Heart right ventricle (tissue), 16 donors: ENCODE measurements at regions not wholly inside any gene's neighbourhood (a gene's known extent, or its start where the extent isn't known, plus 50 kb on each side); places are given as distances from the start of the nearest gene placed in this dataset.

Experiments used
- ATAC-seq, 8 donors: fragments of 200-7000 bp; cut with Tn5 transposase; one replicate each; pipeline ENCODE4 v1.9.1; 2020; ENCODE audit warnings: mild to moderate bottlenecking in 8 of 8, moderate library complexity in 8 of 8, moderate number of reproducible peaks in 1 of 8
- DNase-seq, 2 donors: peaks; one replicate each; pipeline ENCODE4 v3.0.0-alpha.2; 2020
- H3K27ac ChIP-seq, 10 donors: fragments of 200-600 bp; sonication (generic) in 2 of 10; one replicate each; pipeline versions ENCODE4 v1.5.0 to v1.8.0; 2020 to 2022; ENCODE audit warnings: mild to moderate bottlenecking in 3 of 10
- H3K27me3 ChIP-seq, 7 donors: fragments of 200-600 bp; one replicate each; pipeline ENCODE4 v1.8.0; 2021 to 2022; ENCODE audit warnings: mild to moderate bottlenecking in 2 of 7
- H3K36me3 ChIP-seq, 9 donors: fragments of 200-600 bp; sonication (generic) in 1 of 9; one replicate each; pipeline versions ENCODE4 v1.5.0 to v1.8.0; 2020 to 2022; ENCODE audit warnings: mild to moderate bottlenecking in 2 of 9
- H3K4me1 ChIP-seq, 9 donors: fragments of 200-600 bp; sonication (generic) in 1 of 9; one replicate each; pipeline versions ENCODE4 v1.5.0 to v1.8.0; 2020 to 2022; ENCODE audit warnings: mild to moderate bottlenecking in 4 of 9
- H3K4me3 ChIP-seq, 10 donors: fragments of 200-600 bp; sonication (generic) in 2 of 10; one replicate each; pipeline versions ENCODE4 v1.5.0 to v1.8.0; 2020 to 2022; ENCODE audit warnings: mild to moderate bottlenecking in 7 of 10, moderate library complexity in 2 of 10
- H3K9me3 ChIP-seq, 11 donors: fragments of 200-600 bp in 10 of 11; sonication (generic) in 2 of 11; one replicate each; pipeline versions ENCODE4 v1.5.0 to v1.8.0; 2013 to 2022; ENCODE audit warnings: mild to moderate bottlenecking in 2 of 11, control low read depth in 1 of 11, moderate library complexity in 1 of 11
- WGBS, 2 donors: extraction: QIAGEN DNeasy Blood & Tissue Kit; methylation state at CpG; one replicate each; pipeline ENCODE4 v1.1.7; 2013; ENCODE audit warnings: inconsistent platforms in 1 of 2; 5-methylcytosine and 5-hydroxymethylcytosine counted together
- intact Hi-C, 10 donors: fragments of 100-400 bp; cut with DNase I; formaldehyde crosslinking; loops; one replicate each; pipeline versions ENCODE4 v1.11.1 to v1.14.2; 2022
- TF ChIP-seq, protein P1 (sequence below), 9 donors: fragments of 200-600 bp; sonication (generic) in 2 of 9; IDR thresholded peaks; one replicate each; pipeline versions ENCODE4 v1.5.0 to v1.8.0; 2021 to 2022; ENCODE audit warnings: antibody characterized with exemption in 9 of 9, mild to moderate bottlenecking in 5 of 9, moderate library complexity in 1 of 9
- donor health status: Arrhythmogenic right ventricular cardiomyopathy.
- donor health status: ischemic (EF 13 %, LVEDD 7.1; RV severe dilation, severe dysfunction).
- donor health status: healthy with polysubstance abuse.
- donor health status: DM: no; HTN: yes; CAD: no.
- donor health status: DM: no; HTN: no; CAD: no.
- donor health status: ischemic (EF 25% LVEDD 6.9; RV normal size, moderate dysfunction).
- donor health status: ischemic (EF 25% LVEDD 5.7; RV mildly dilated, moderate dysfunction).
- donor health status: healthy.
- donor health status: DM: yes; HTN: yes; CAD: no.
- donor health status: Ischemic cardiomyopathy.
- donor health status: ischemic (EF 35%, LVEDD 5.7; RV mildly dilated, moderate dysfunction).
- donor health status: nonischemic (EF 11% LVEDD 7.7; RV severe dilation, severe dysfunction).
- donor health status: DM: yes; HTN: yes; CAD: no.
- donor health status: PGD.
- donor health status: ischemic (EF 29% LVEDD 5.4; RV normal size, mild dysfunction).
- donor health status: nonischemic (EF 23%, LVEDD 6.1; RV moderate dilation, normal function).

DNA sequence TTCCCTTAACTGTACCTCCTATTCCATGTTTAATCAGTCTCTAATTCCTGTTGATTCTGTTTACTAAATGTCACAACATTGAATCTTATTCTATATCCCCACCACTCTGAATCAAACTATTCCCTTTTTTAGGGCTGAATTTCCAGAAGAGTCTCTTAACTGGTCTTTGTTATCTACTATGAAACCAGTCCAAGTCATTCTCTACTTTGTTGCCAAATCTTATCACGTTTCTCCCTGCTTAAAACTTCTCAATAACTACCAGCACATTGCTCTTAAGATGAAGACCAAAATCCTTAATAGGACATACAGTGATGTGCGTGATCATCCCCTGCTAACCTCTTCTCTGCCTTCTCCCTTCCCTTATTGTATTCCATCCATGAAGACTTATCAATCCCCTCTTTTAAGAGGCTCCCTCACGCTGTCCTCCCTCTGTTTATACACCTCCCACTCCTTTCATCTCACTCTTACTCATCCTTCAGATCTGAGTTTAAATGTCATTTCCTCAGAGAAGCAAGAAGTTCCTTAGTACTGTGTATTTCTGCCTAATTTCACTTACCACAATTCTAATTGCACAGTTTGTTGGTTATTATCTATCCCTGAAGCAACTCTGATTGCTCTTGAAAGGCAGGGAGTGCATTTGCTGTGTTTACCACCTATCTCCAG, 143.0 kb upstream of the AHI1 start:
- intact Hi-C loops = no loop called here
- H3K27ac ChIP-seq = no peak overlapping the region
- ATAC-seq = no peak

GRCh38 chr6:135642912-135643311, 145.4 kb upstream of the AHI1 start:
- Histone ChIP-seq H3K27me3 (no peaks in the 10 kb centered on the region), H3K36me3 (no peaks in the 10 kb centered on the region), H3K4me3 (no peak overlapping the region), H3K27ac (no peak overlapping the region), H3K4me1 (no peaks in the 10 kb centered on the region), H3K9me3 (peaks cover 0 to 7% (median 0%) of the 10 kb centered on the region in 11 donors)
- DNase-seq (no peak), ATAC-seq (no peak)
- TF ChIP-seq, protein P1, sequence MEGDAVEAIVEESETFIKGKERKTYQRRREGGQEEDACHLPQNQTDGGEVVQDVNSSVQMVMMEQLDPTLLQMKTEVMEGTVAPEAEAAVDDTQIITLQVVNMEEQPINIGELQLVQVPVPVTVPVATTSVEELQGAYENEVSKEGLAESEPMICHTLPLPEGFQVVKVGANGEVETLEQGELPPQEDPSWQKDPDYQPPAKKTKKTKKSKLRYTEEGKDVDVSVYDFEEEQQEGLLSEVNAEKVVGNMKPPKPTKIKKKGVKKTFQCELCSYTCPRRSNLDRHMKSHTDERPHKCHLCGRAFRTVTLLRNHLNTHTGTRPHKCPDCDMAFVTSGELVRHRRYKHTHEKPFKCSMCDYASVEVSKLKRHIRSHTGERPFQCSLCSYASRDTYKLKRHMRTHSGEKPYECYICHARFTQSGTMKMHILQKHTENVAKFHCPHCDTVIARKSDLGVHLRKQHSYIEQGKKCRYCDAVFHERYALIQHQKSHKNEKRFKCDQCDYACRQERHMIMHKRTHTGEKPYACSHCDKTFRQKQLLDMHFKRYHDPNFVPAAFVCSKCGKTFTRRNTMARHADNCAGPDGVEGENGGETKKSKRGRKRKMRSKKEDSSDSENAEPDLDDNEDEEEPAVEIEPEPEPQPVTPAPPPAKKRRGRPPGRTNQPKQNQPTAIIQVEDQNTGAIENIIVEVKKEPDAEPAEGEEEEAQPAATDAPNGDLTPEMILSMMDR (IDR thresholded peaks at IDR 0.05) = no peak
- intact Hi-C loops = no loop called here
- WGBS, 2 donors = 91 to 97% methylated on average over 3 of the region's 3 CpGs

More for the DNA sequence above, 143.0 kb upstream of the AHI1 start:
- Histone ChIP-seq H3K4me1 (no peaks in the 10 kb centered on the region), H3K27me3 (no peaks in the 10 kb centered on the region), H3K36me3 (no peaks in the 10 kb centered on the region), H3K9me3 (no peaks in the 10 kb centered on the region), H3K4me3 (no peak overlapping the region)
- WGBS, 2 donors = 48 to 51% methylated on average over 3 of the region's 3 CpGs
- TF ChIP-seq, protein P1 (IDR thresholded peaks at IDR 0.05) = no peak
- no peak for DNase-seq

- intact Hi-C loops = no loop called here
- Histone ChIP-seq H3K4me1 (no peaks in the 10 kb centered on the region), H3K27me3 (no peaks in the 10 kb centered on the region), H3K36me3 (no peaks in the 10 kb centered on the region), H3K27ac (no peak overlapping the region), H3K9me3 (peaks cover 0 to 18% (median 0%) of the 10 kb centered on the region in 11 donors), H3K4me3 (no peak overlapping the region)
- TF ChIP-seq, protein P1 (IDR thresholded peaks at IDR 0.05) = no peak
- DNase-seq = no peak
- no peak for ATAC-seq
- WGBS, 2 donors = 81 to 94% methylated on average over 3 of the region's 3 CpGs
Observed at GRCh38 chr6:135644394-135644793, 146.9 kb upstream of the AHI1 start.

DNA sequence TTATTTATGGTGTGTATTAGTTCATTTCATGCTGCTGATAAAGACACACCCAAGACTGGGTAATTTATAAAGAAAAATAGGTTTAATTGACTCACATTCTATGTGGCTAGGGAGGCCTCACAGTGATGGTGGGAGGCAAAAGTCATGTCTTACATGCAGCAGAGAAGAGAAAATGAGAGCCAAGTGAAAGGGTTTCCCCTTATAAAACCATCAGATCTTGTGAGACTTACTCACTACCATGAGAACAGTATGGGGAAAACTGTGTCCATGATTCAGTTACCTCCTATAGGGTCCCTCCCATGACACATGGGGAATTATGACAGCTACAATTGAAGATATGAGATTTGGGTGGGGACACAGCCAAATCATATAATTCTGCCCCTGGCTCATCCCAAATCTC, 150.0 kb upstream of the AHI1 start:
- Histone ChIP-seq H3K9me3 (peaks cover 0 to 19% (median 0%) of the 10 kb centered on the region in 11 donors), H3K4me1 (no peaks in the 10 kb centered on the region), H3K36me3 (no peaks in the 10 kb centered on the region), H3K27me3 (no peaks in the 10 kb centered on the region), H3K27ac (no peak overlapping the region), H3K4me3 (no peak overlapping the region)
- ATAC-seq = no peak
- intact Hi-C loops = no loop called here
- no peak for DNase-seq
- TF ChIP-seq, protein P1 (IDR thresholded peaks at IDR 0.05) = no peak
